D721Med (cell line): ENCODE measurements at regions not wholly inside any gene's neighbourhood (a gene's known extent, or its start where the extent isn't known, plus 50 kb on each side); places are given as distances from the start of the nearest gene placed in this dataset.

Experiments used
- DNase-seq: peaks from one replicate; pipeline ENCODE4 v3.0.0; 2011; ENCODE audit warnings: low spot score; ENCODE audit not compliant: insufficient read length
- FAIRE-seq: peaks from 2 replicates; lab custom pipeline; 2011; peaks lifted over from hg19 to GRCh38; lab: Jason Lieb, UNC
- TF ChIP-seq, protein P1 (sequence below): IDR thresholded peaks from 2 replicates; pipeline ENCODE4 v1.5.1; 2012; ENCODE audit warnings: mild to moderate bottlenecking, control low read depth; ENCODE audit not compliant: insufficient read depth; ENCODE audit errors: missing control alignments

DNA sequence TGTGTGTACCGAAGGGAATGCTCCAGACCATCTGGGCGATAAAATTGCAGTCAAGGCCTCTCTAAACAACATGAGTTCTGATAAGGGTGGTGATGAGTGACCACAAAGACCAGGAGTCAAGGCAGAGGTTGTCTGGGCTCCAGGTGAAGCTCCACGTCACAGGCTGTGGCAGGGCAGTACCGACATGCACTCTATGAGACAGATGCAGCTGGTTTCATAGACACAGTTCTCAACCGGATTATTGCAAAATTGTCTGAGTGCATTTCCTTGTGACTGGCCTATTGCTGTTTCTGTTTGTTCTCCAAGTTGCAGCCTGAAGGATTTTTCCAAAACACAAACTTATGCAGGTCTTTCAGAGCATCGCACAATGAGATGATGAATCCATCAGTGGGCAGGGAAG, 157.5 kb upstream of the HES1 start:
- TF ChIP-seq, protein P1, sequence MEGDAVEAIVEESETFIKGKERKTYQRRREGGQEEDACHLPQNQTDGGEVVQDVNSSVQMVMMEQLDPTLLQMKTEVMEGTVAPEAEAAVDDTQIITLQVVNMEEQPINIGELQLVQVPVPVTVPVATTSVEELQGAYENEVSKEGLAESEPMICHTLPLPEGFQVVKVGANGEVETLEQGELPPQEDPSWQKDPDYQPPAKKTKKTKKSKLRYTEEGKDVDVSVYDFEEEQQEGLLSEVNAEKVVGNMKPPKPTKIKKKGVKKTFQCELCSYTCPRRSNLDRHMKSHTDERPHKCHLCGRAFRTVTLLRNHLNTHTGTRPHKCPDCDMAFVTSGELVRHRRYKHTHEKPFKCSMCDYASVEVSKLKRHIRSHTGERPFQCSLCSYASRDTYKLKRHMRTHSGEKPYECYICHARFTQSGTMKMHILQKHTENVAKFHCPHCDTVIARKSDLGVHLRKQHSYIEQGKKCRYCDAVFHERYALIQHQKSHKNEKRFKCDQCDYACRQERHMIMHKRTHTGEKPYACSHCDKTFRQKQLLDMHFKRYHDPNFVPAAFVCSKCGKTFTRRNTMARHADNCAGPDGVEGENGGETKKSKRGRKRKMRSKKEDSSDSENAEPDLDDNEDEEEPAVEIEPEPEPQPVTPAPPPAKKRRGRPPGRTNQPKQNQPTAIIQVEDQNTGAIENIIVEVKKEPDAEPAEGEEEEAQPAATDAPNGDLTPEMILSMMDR = no peak
- DNase-seq (no peak), FAIRE-seq (no peak)

DNA sequence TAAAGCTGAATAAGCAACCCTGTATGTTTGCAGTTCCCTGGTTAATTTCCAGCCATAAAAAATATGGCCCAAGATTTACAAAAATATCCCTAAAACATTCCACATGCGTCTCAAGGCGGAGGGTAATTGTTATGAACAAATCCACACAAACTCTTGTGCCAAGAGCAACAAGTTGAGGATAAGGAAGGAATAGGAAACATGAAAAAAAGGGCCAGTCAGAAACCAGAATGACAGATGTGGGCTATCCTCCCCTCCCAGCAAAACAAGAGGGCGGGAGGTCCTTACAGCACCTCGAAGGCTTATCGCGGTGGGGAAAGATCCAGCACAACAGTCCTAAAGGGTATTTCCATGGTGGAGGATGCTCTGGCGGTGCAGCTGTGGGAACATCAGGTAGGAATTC, 155.6 kb upstream of the HES1 start:
- FAIRE-seq = no peak
- TF ChIP-seq, protein P1 = no peak
- DNase-seq = no peak

DNA sequence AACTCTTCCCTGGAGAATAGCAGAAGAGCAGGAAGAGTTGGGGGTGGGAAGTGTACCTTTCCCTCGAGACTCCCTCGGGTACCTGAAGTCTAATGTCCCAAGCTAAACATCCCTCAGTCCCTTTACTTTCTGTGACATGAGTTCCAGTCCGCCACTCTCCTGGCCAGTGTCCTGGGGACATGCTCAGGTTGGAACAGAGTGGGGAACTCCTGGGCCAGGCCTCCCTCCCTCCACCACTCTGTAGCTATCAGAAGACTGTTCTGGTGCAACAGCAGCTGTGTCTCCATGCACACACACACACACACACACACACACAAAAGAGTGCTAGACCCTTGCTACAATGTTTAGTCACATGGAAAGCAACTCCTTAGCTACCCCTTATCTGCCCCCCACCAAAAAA, 155.0 kb upstream of the HES1 start:
- FAIRE-seq (no peak), DNase-seq (no peak)
- TF ChIP-seq, protein P1 = no peak

DNA sequence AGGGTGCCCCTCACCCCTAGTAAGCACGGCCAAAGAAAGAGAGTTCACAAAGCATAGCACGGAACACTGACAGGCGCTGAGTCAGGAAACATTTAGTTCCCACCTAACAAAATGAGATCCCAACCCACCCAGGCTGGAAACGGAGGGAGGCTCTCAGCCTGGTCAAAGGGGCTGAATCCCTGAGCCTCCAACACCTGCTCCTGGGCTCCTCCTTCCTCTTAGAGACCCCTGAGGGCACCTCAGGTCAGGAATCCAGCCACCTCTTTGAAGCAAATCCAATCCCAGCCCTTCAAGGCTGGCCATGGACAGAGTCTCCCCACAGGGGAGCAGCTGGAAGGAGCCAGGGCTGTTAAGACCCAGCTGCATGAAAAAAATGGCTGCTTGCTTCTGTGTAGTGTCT, 154.4 kb upstream of the HES1 start:
- FAIRE-seq (no peak), DNase-seq (no peak)

DNA sequence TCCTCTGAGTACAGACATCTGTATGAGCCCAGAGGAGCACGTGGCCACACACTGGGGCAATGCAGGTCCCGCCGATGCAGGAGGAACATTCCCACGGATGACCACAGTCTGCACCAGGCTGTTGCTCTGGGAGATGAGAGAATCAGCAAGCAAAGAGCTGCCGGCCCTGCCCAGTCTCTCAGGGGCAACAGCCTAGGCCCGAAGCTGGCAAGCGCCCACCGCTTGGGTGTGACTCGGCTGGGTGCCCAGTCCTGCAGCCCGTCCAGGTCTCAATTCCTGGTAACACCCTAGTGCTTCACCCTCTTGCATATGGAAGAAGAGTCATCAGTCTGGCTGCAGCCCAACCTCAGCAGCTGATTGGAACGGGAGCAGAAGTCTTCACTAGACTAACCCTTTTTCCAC, 153.7 kb upstream of the HES1 start:
- TF ChIP-seq, protein P1 = no peak
- DNase-seq (no peak), FAIRE-seq (no peak)

More for the DNA sequence above, 154.4 kb upstream of the HES1 start:
- TF ChIP-seq, protein P1 = no peak

DNA sequence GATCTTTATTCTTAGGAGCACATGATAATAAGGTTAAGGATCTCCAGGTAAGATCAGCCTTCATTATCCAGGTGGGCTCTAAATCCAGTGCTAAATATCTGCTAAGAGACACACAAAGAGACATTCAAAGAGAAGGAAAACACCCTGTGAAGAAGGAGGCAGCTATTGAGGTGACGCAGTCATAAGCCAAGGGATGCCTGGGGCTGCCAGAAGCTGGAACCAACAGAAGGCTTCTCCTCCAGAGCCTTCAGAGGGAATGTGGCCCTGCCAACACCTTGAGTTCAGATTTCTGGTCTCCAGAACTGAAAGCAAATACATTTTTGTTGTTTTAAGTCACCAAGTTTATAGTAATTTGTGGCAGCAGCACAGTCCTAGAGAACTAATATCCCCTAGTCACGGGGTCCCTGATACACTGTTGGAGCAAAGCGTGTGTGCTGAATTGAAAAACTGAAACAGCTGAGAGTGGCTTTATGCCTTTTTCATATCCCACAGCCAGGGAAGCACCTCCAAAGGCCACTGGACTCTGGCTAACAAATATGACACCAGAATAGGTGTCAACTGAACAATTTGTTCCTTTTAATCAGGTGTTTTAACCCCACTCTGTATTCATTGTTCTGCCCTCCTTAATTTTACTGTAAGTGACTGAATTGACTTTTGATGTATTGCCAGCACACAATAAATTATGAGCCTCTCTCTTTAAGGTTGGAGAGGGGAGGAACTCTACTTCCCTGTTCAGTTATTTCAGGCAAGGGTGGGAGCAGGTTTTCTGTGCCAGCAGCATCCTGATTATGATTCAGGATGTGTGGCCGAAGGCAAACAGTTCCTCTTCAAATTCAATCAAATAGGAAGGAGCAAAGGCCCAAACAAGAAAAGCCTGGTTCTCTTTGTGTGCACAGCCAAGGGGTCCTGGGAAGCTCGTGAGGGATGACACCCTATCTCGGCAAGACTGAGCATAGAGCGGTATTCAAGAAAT, 151.8 kb upstream of the HES1 start:
- DNase-seq (no peak), FAIRE-seq (no peak)
- TF ChIP-seq, protein P1 = no peak

DNA sequence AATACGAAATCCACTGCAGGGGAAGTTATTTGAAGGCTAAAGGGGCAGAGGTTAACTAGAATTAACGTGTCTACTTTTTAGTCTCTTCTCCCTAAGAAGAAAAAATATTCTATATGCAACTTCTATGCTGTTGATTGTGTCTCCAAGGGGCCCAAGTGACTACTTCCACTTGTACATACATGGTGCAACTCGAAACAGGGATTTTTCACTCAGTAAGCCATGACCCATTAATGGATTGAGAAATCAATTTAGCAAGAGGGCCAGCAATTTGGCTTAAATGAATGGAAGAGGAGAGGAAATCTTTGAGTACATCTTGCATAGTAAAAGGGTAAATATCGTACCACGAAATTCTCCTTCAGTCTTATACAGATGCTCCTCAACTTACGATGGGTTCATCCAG, 151.1 kb upstream of the HES1 start:
- FAIRE-seq (no peak), DNase-seq (no peak)
- TF ChIP-seq, protein P1 = no peak
